Subcutaneous abdominal adipose tissue (tissue), 5 donors: ENCODE measurements at regions not wholly inside any gene's neighbourhood (a gene's known extent, or its start where the extent isn't known, plus 50 kb on each side); places are given as distances from the start of the nearest gene placed in this dataset.
"Not testable (repeated sequence)": the region's sequence is repeated elsewhere in the genome, so short reads cannot be mapped to it uniquely, and the experiment has no call there.

Experiments used
- H3K27ac ChIP-seq: one replicate; pipeline ENCODE4 v1.7.0; 2013; ENCODE audit warnings: low read depth, mild to moderate bottlenecking, inconsistent platforms, low read length, moderate library complexity
- H3K27me3 ChIP-seq, 5 donors: one replicate each; pipeline ENCODE4 v1.7.0; 2013; ENCODE audit warnings: low read length in 5 of 5, inconsistent platforms in 1 of 5; ENCODE audit not compliant: control insufficient read depth in 5 of 5, insufficient read depth in 4 of 5
- H3K36me3 ChIP-seq, 5 donors: one replicate each; pipeline ENCODE4 v1.7.0; 2013; ENCODE audit warnings: low read length in 5 of 5; ENCODE audit not compliant: control insufficient read depth in 5 of 5, insufficient read depth in 5 of 5
- H3K4me1 ChIP-seq, 5 donors: one replicate each; pipeline ENCODE4 v1.7.0; 2013; ENCODE audit warnings: low read length in 5 of 5, mild to moderate bottlenecking in 3 of 5, moderate library complexity in 1 of 5; ENCODE audit not compliant: control insufficient read depth in 5 of 5, insufficient read depth in 5 of 5
- H3K4me3 ChIP-seq, 5 donors: one replicate each; pipeline ENCODE4 v1.7.0; 2013; ENCODE audit warnings: low read length in 5 of 5, low read depth in 1 of 5
- H3K9ac ChIP-seq, 5 donors: one replicate each; pipeline ENCODE4 v1.7.0; 2013; ENCODE audit warnings: low read length in 5 of 5, mild to moderate bottlenecking in 4 of 5, moderate library complexity in 3 of 5
- H3K9me3 ChIP-seq, 5 donors: one replicate each; pipeline ENCODE4 v1.7.0; 2013; ENCODE audit warnings: low read length in 5 of 5; ENCODE audit not compliant: control insufficient read depth in 5 of 5
- donor health status: healthy.
- donor health status: healthy.
- donor health status: healthy.
- donor health status: healthy.
- donor health status: healthy.

DNA sequence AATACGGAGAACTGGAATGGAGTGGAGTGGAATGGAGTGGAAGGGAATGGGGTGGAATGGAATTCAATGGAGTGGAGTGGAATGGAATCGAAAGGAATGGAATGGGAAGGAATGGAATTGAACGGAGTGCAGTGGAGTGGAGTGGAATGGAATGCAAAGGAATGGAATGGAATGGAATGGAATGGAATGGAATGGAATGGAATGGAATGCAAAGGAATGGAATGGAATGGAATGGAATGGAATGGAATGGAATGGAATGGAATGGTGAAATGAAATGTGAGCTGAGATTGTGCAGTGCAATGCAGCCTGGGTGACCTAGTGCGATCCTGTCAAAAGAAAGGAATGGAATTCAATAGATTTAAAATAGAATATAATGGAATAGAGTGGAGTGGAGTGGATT, 357.3 kb upstream of the WSB1 start:
- not testable (repeated sequence) for H3K36me3 ChIP-seq, H3K4me1 ChIP-seq, H3K9ac ChIP-seq, H3K27ac ChIP-seq, H3K27me3 ChIP-seq
- Histone ChIP-seq H3K4me3 (peak overlapping the region in 2 of 5 donors; percentile 23 to 43), H3K9me3 (peaks cover 8 to 54% (median 49%) of the 10 kb centered on the region in 5 donors)

- H3K27ac ChIP-seq, H3K9ac ChIP-seq, H3K4me1 ChIP-seq, H3K36me3 ChIP-seq, H3K27me3 ChIP-seq: not testable (repeated sequence)
- peaks cover 8 to 54% (median 49%) of the 10 kb centered on the region in 5 donors for H3K9me3 ChIP-seq
- H3K4me3 ChIP-seq: peak overlapping the region in 4 of 5 donors; percentile 19 to 32 (median 28)
Observed at GRCh38 chr17:26937750-26938322, 356.1 kb upstream of the WSB1 start.

- Histone ChIP-seq H3K4me3 (peak overlapping the region in 2 of 5 donors; percentile 10 to 13), H3K9me3 (peaks cover 8 to 54% (median 49%) of the 10 kb centered on the region in 5 donors)
- H3K27me3 ChIP-seq, H3K27ac ChIP-seq, H3K4me1 ChIP-seq, H3K36me3 ChIP-seq, H3K9ac ChIP-seq: not testable (repeated sequence)
Observed at GRCh38 chr17:26939755-26940154, 354.2 kb upstream of the WSB1 start.

- not testable (repeated sequence) for H3K4me1 ChIP-seq, H3K27ac ChIP-seq, H3K27me3 ChIP-seq, H3K9ac ChIP-seq, H3K36me3 ChIP-seq
- H3K4me3 ChIP-seq: peak overlapping the region in 3 of 5 donors; percentile 1 to 34 (median 13)
- H3K9me3 ChIP-seq: peaks cover 8 to 54% (median 49%) of the 10 kb centered on the region in 5 donors
Observed at GRCh38 chr17:26940587-26940986, 353.3 kb upstream of the WSB1 start.

GRCh38 chr17:26962255-26963162, 331.4 kb upstream of the WSB1 start:
- Histone ChIP-seq H3K27me3 (peaks cover 0 to 9% (median 5%) of the 10 kb centered on the region in 5 donors), H3K9me3 (peaks cover 0 to 6% (median 0%) of the 10 kb centered on the region in 5 donors), H3K4me1 (no peaks in the 10 kb centered on the region), H3K27ac (no peak overlapping the region), H3K36me3 (no peaks in the 10 kb centered on the region), H3K9ac (no peak overlapping the region), H3K4me3 (no peak overlapping the region)

DNA sequence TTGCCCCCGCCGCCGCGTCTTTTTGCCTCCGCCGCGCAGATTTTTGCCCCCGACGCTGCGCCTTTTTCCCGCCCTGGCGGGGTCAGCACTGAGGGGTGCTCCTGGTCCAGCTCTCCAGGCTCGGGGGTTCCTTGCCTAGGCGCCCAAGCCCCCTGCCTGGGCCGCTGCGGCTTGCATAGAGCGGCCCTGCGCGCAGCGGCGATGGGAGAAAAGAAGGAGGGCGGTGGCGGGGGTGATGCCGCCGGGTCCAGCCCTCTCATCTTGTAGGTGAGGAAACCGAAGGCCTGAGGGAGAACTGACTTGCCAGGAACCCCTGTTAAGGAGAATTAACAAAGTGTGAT, 330.8 kb upstream of the WSB1 start:
- no peak overlapping the region for H3K27ac ChIP-seq
- peaks cover 0 to 6% (median 0%) of the 10 kb centered on the region in 5 donors for H3K9me3 ChIP-seq
- no peak overlapping the region for H3K4me3 ChIP-seq

GRCh38 chr17:26965898-26966624, 327.9 kb upstream of the WSB1 start:
- H3K4me1 ChIP-seq, H3K27me3 ChIP-seq, H3K9me3 ChIP-seq, H3K4me3 ChIP-seq, H3K9ac ChIP-seq, H3K36me3 ChIP-seq, H3K27ac ChIP-seq: not testable (repeated sequence)

More for the DNA sequence above, 330.8 kb upstream of the WSB1 start:
- Histone ChIP-seq H3K9ac (no peak overlapping the region), H3K4me1 (no peaks in the 10 kb centered on the region), H3K36me3 (no peaks in the 10 kb centered on the region), H3K27me3 (peaks cover 0 to 9% (median 5%) of the 10 kb centered on the region in 5 donors)

DNA sequence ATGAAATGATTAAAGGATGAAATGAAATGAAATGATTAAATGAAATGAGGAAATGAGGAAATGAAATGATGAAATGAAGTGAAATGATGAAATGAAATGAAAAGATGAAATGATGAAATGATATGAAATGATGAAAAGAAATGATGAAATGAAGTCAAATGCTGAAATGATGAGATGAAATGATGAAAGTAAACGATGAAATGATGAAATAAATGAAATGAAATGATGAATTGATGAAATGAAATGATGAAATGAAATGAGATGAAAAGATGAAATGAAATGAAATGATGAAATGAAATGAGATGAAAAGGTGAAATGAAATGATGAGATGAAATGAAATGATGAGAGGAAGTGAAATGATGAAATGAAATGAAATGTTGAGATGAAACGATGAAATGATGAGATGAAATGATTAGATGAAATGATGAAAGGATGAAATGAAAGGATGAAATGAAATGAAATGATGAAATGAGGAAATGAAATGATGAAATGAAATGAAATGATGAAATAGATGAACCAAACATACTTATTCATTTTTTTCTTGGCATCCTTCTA, 327.2 kb upstream of the WSB1 start:
- H3K27ac ChIP-seq, H3K36me3 ChIP-seq, H3K9me3 ChIP-seq, H3K9ac ChIP-seq, H3K4me1 ChIP-seq, H3K4me3 ChIP-seq, H3K27me3 ChIP-seq: not testable (repeated sequence)

GRCh38 chr17:26981845-26982425, 312.0 kb upstream of the WSB1 start:
- not testable (repeated sequence) for H3K9me3 ChIP-seq, H3K27me3 ChIP-seq, H3K4me3 ChIP-seq, H3K9ac ChIP-seq, H3K36me3 ChIP-seq, H3K27ac ChIP-seq, H3K4me1 ChIP-seq
